Coronary artery (tissue), 2 donors: ENCODE measurements at regions not wholly inside any gene's neighbourhood (a gene's known extent, or its start where the extent isn't known, plus 50 kb on each side); places are given as distances from the start of the nearest gene placed in this dataset.
"Not testable (repeated sequence)": the region's sequence is repeated elsewhere in the genome, so short reads cannot be mapped to it uniquely, and the experiment has no call there.

Experiments
- DNase-seq: peaks from one replicate; pipeline ENCODE4 v3.0.0-alpha.2; 2017; ENCODE audit warnings: low spot score
- H3K27ac ChIP-seq, 2 donors: fragments of 200-600 bp; sonication (generic); one replicate each; pipeline ENCODE4 v1.5.1; 2016 to 2019
- H3K4me3 ChIP-seq: fragments of 200-600 bp; sonication (generic); 2 replicates; pipeline ENCODE4 v1.5.1; 2016; ENCODE audit warnings: mild to moderate bottlenecking, moderate library complexity
- TF ChIP-seq, protein P1 (sequence below): fragments of 200-600 bp; sonication (generic); IDR thresholded peaks from one replicate; pipeline ENCODE4 v1.5.1; 2019; ENCODE audit warnings: antibody characterized with exemption

- H3K4me3 ChIP-seq: no peak overlapping the region
- DNase-seq: no peak
- TF ChIP-seq, protein P1, sequence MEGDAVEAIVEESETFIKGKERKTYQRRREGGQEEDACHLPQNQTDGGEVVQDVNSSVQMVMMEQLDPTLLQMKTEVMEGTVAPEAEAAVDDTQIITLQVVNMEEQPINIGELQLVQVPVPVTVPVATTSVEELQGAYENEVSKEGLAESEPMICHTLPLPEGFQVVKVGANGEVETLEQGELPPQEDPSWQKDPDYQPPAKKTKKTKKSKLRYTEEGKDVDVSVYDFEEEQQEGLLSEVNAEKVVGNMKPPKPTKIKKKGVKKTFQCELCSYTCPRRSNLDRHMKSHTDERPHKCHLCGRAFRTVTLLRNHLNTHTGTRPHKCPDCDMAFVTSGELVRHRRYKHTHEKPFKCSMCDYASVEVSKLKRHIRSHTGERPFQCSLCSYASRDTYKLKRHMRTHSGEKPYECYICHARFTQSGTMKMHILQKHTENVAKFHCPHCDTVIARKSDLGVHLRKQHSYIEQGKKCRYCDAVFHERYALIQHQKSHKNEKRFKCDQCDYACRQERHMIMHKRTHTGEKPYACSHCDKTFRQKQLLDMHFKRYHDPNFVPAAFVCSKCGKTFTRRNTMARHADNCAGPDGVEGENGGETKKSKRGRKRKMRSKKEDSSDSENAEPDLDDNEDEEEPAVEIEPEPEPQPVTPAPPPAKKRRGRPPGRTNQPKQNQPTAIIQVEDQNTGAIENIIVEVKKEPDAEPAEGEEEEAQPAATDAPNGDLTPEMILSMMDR: no peak
- no peak overlapping the region for H3K27ac ChIP-seq
Measured at GRCh38 chr4:152188801-152189200, 347.1 kb downstream of the FBXW7 start.

DNA sequence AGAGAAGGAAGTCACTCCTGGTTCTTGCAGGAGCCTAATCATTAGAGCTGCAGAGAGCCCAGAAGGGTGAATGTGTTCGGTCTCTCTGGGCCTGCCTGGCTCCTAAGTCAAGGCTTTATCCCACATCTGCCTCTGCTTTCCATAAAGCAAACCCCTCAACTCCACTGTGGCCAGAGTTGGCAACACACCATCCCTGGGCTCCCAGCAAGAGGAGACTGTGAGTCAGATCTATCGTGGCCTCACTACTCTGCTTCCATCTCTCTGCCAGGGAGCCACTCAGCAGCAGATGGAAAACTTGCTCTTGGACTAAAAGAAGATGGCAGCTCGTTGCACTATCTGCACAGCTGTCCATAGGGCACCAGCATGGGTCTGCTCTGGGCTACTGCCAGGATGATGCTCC, 348.2 kb downstream of the FBXW7 start:
- DNase-seq: no peak
- TF ChIP-seq, protein P1: no peak
- H3K4me3 ChIP-seq: no peak overlapping the region
- no peak overlapping the region for H3K27ac ChIP-seq

- H3K27ac ChIP-seq: no peak overlapping the region
- H3K4me3 ChIP-seq: no peak overlapping the region
- TF ChIP-seq, protein P1: no peak
- DNase-seq: no peak
Measured at GRCh38 chr4:152185786-152186550, 349.9 kb downstream of the FBXW7 start.

GRCh38 chr4:152181150-152181549, 354.7 kb downstream of the FBXW7 start:
- TF ChIP-seq, protein P1: no peak
- Histone ChIP-seq H3K27ac (no peak overlapping the region), H3K4me3 (no peak overlapping the region)
- DNase-seq: no peak

DNA sequence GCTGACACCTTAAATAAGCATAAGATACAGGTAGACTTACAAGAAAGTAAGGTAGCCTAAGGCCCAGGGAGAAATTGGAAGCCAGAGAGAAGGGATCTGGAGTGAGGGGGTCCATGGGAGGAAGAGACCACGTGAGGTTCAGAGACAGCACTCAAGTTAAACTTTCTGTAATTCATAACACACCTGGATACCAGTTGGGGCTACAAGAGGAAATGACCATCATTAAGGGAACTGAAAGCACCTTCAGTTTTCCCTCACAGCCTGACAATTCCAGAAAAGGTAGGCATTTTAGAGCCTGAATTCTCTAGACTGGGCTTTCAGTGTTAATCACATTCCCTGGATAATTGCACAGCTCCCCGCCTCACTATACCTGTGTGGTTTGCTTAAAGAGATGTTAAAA, 355.5 kb downstream of the FBXW7 start:
- no peak for DNase-seq
- no peak overlapping the region for H3K4me3 ChIP-seq
- no peak overlapping the region for H3K27ac ChIP-seq
- TF ChIP-seq, protein P1: no peak

DNA sequence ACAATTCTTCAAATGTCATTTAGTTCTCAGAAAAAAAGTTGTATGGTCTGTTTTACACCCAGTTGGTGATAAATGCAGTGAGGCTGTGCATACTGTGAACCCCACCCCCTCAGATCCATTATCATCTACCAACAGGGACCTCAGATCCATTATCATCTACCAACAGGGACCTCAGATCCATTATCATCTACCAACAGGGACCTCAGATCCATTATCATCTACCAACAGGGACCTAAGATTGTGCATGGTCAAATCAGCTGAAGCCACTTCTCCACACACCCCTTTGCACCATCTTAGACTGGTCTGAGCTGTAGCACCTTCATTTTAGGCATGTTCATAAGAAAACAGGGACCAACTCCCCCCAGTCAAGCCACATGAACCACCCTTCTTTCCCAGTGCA, 358.4 kb downstream of the FBXW7 start:
- not testable (repeated sequence) for H3K27ac ChIP-seq, DNase-seq, H3K4me3 ChIP-seq

GRCh38 chr4:152176627-152177214, 359.2 kb downstream of the FBXW7 start:
- TF ChIP-seq, protein P1: no peak
- no peak overlapping the region for H3K4me3 ChIP-seq
- no peak for DNase-seq
- H3K27ac ChIP-seq: no peak overlapping the region
